K562 (cell line): ENCODE measurements at regions not wholly inside any gene's neighbourhood (a gene's known extent, or its start where the extent isn't known, plus 50 kb on each side); places are given as distances from the start of the nearest gene placed in this dataset.

Experiments used
- ATAC-seq: fragments of 200-7000 bp; cut with Tn5 transposase; 3 replicates; pipeline ENCODE4 v1.9.1; 2020; ENCODE audit warnings: moderate library complexity
- BruUV-seq: library from RNA; stranded (reverse); fragments of 400-500 nt; replicated peaks from 2 replicates; lab custom pipeline; 2021; lab: Mats Ljungman, UMichigan
- CTCF ChIA-PET: fragments of 300-600 bp; formaldehyde crosslinking; extraction: SDS; loops from one replicate; lab custom pipeline; 2021; ENCODE audit warnings: low intra/inter-chr PET ratio; lab: Yijun Ruan, JAX
- POLR2A ChIA-PET: fragments of 300-600, 350-650 bp; sonication (Branson Sonifier 250); formaldehyde crosslinking; extraction: SDS; loops from one replicate; lab custom pipeline; 2021; ENCODE audit warnings: antibody characterized with exemption, inconsistent platforms; lab: Yijun Ruan, JAX
- DNase-seq, 4 experiments: peaks; one replicate each; pipeline versions ENCODE4 v3.0.0 to v3.0.0-alpha.2; 2011 to 2018; ENCODE audit warnings: low spot score in 3 of 4, mixed read lengths in 3 of 4; ENCODE audit errors: extremely low read depth in 1 of 4
- FAIRE-seq: peaks from 2 replicates; lab custom pipeline; 2011; peaks lifted over from hg19 to GRCh38; lab: Jason Lieb, UNC
- H2AFZ ChIP-seq: 2 replicates; pipeline ENCODE4 v1.6.0; 2011; ENCODE audit warnings: low read depth, low read length, control low read depth, inconsistent platforms
- H3K27ac ChIP-seq: fragments of 200-600 bp; 3 replicates; pipeline ENCODE4 v1.8.0; 2011; ENCODE audit warnings: low read depth, mild to moderate bottlenecking, control low read depth, inconsistent platforms, low read length, moderate library complexity, mixed read lengths; ENCODE audit errors: extremely low read depth
- H3K27me3 ChIP-seq, 2 experiments: fragments of 300-600 bp in 1 of 2; 2 replicates in 1 of 2; 3 replicates in 1 of 2; pipeline versions ENCODE4 v1.6.0 to v1.8.0; 2011; ENCODE audit warnings: inconsistent platforms in 2 of 2, low read length in 2 of 2, mild to moderate bottlenecking in 1 of 2, mixed read lengths in 1 of 2, moderate library complexity in 1 of 2; ENCODE audit not compliant: control insufficient read depth in 2 of 2, insufficient read depth in 2 of 2
- H3K36me3 ChIP-seq: fragments of 300-600 bp; 3 replicates; pipeline ENCODE4 v1.8.0; 2011; ENCODE audit warnings: mild to moderate bottlenecking, low read length, inconsistent platforms; ENCODE audit not compliant: control insufficient read depth, insufficient read depth
- H3K4me1 ChIP-seq, 2 experiments: fragments of 200-600 bp in 1 of 2; replicated peaks in 1 of 2; 2 replicates in 1 of 2; 3 replicates in 1 of 2; pipeline versions ENCODE4 v1.5.1 to v1.8.0; 2011; ENCODE audit warnings: inconsistent platforms in 2 of 2, low read length in 2 of 2, mild to moderate bottlenecking in 1 of 2, mixed read lengths in 1 of 2, moderate library complexity in 1 of 2; ENCODE audit not compliant: control insufficient read depth in 2 of 2, insufficient read depth in 2 of 2
- H3K4me2 ChIP-seq: 2 replicates; pipeline ENCODE4 v1.6.1; 2011; ENCODE audit warnings: low read length, control low read depth, inconsistent platforms, mixed read lengths; ENCODE audit not compliant: insufficient read depth
- H3K4me3 ChIP-seq: fragments of 200-600 bp; sonication (generic), shearing (Covaris generic); 2 replicates; pipeline ENCODE4 v1.5.1; 2016; ENCODE audit warnings: control low read depth, inconsistent platforms
- H3K79me2 ChIP-seq: fragments of 200-600 bp; 3 replicates; pipeline ENCODE4 v1.8.0; 2011; ENCODE audit warnings: low read length, inconsistent platforms; ENCODE audit not compliant: control insufficient read depth, insufficient read depth
- H3K9ac ChIP-seq, 2 experiments: 2 replicates each; pipeline versions ENCODE4 v1.6.0 to v1.6.1; 2011; ENCODE audit warnings: low read depth in 2 of 2, low read length in 2 of 2, control low read depth in 1 of 2, inconsistent platforms in 1 of 2, mild to moderate bottlenecking in 1 of 2, mixed read lengths in 1 of 2; ENCODE audit not compliant: insufficient read depth in 1 of 2
- H3K9me1 ChIP-seq: one replicate; pipeline ENCODE4 v1.6.0; 2011; ENCODE audit warnings: inconsistent platforms, mild to moderate bottlenecking, low read length, moderate library complexity; ENCODE audit not compliant: control insufficient read depth, insufficient read depth
- H3K9me3 ChIP-seq: replicated peaks from 2 replicates; pipeline ENCODE4 v1.5.1; 2011; ENCODE audit warnings: low read depth, low read length, inconsistent platforms; ENCODE audit not compliant: control insufficient read depth, insufficient read depth
- H4K20me1 ChIP-seq: replicated peaks from 2 replicates; pipeline ENCODE4 v1.6.1; 2011; ENCODE audit warnings: low read length, inconsistent platforms, mixed read lengths; ENCODE audit not compliant: control insufficient read depth, insufficient read depth
- BMI1 ChIP-seq: fragments of 150-350 bp; IDR thresholded peaks from 2 replicates; pipeline ENCODE4 v1.6.1; 2014; ENCODE audit warnings: low read length
- BRD9 ChIP-seq: fragments of 450-650 bp; IDR thresholded peaks from 2 replicates; pipeline ENCODE4 v1.6.1; 2018; ENCODE audit warnings: low read depth; ENCODE audit not compliant: partially characterized antibody
- EWSR1 ChIP-seq: fragments of 450-650 bp; IDR thresholded peaks from 2 replicates; pipeline ENCODE4 v1.6.1; 2018; ENCODE audit warnings: borderline replicate concordance, mild to moderate bottlenecking, low read depth, moderate library complexity; ENCODE audit not compliant: partially characterized antibody
- JUN ChIP-seq, 2 experiments: sonication (generic) in 1 of 2; formaldehyde crosslinking in 1 of 2; IDR thresholded peaks; 2 replicates each; pipeline versions ENCODE4 v1.6.1 to v1.8.0; 2012 to 2022; ENCODE audit warnings: borderline replicate concordance in 2 of 2, mild to moderate bottlenecking in 2 of 2, improper control_type of control experiment in 1 of 2, low read depth in 1 of 2, low read length in 1 of 2, missing genetic modification reagents in 1 of 2
- JUNB ChIP-seq: fragments of 450-650 bp; formaldehyde crosslinking; conservative IDR thresholded peaks from 2 replicates; pipeline ENCODE4 v1.4.0; 2020; ENCODE audit warnings: mild to moderate bottlenecking
- MTA1 ChIP-seq: fragments of 450-650 bp; IDR thresholded peaks from 2 replicates; pipeline ENCODE4 v1.6.1; 2017; ENCODE audit warnings: borderline replicate concordance
- ZNF175 ChIP-seq: fragments of 200-800 bp; sonication (Bioruptor generic); IDR thresholded peaks from 2 replicates; pipeline ENCODE4 v1.6.1; 2016; ENCODE audit warnings: low read depth, mild to moderate bottlenecking, missing genetic modification characterization, missing compliant biosample characterization
- ZNF354B ChIP-seq: fragments of 250-450 bp; sonication (Bioruptor Pico); IDR thresholded peaks from 2 replicates; pipeline ENCODE4 v1.4.0; 2020
- ZNF584 ChIP-seq: fragments of 200-800 bp; sonication (Bioruptor generic); IDR thresholded peaks from 2 replicates; pipeline ENCODE4 v1.6.1; 2016; ENCODE audit warnings: low read depth, mild to moderate bottlenecking, missing genetic modification characterization, missing compliant biosample characterization
- ZNF830 ChIP-seq: fragments of 250-450 bp; sonication (Bioruptor Pico); IDR thresholded peaks from 2 replicates; pipeline ENCODE4 v1.5.0; 2021; ENCODE audit warnings: mild to moderate bottlenecking
- WGBS: fragments of 100-300 bp; shearing (Covaris generic); methylation state at CpG from one replicate; pipeline ENCODE4 v1.1.6; 2016; ENCODE audit warnings: low coverage, mixed read lengths; ENCODE audit not compliant: insufficient coverage; ENCODE audit errors: missing lambda C conversion rate; 5-methylcytosine and 5-hydroxymethylcytosine counted together
- in situ Hi-C: fragments of 300-500 bp; cut with MboI; formaldehyde crosslinking; loops from 4 replicates; pipeline ENCODE4 v1.15.0; 2018; ENCODE audit warnings: inconsistent platforms, mixed read lengths
- intact Hi-C: fragments of 100-400 bp; cut with micrococcal nuclease; formaldehyde crosslinking; loops from 2 replicates; pipeline ENCODE4 v1.14.2; 2022
- TF ChIP-seq, protein P1 (sequence below): sonication (generic); formaldehyde crosslinking; IDR thresholded peaks from 2 replicates; pipeline ENCODE4 v1.8.0; 2022; ENCODE audit warnings: mild to moderate bottlenecking, missing genetic modification reagents
- TF ChIP-seq, protein P2 (sequence below): fragments of 450-650 bp; conservative IDR thresholded peaks from 2 replicates; pipeline ENCODE4 v1.6.1; 2016; ENCODE audit warnings: missing genetic modification characterization, low read depth, mild to moderate bottlenecking, missing compliant biosample characterization, moderate library complexity

DNA sequence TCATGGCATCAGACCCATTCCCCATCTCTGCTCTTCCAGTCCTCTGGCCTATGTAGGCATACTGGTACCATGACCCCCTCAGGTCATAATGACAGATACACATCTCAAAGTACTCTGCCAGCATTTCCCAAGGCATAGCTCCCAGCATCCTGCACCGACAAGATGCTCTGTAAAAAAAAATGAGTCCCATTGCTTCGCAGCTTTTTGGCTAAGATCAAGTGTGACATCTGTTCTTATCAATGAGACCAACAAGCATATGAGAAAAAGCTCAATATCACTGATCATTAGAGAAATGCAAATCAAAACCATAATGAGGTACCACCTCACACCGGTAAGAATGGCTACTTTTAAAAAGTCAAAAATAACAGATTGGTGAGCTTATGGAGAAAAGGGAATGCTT is 463.9 kb upstream of the PROK2 start:
- TF ChIP-seq, protein P1, sequence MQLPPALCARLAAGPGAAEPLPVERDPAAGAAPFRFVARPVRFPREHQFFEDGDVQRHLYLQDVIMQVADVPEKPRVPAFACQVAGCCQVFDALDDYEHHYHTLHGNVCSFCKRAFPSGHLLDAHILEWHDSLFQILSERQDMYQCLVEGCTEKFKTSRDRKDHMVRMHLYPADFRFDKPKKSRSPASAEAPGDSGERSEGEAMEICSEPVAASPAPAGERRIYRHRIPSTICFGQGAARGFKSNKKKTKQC (CRISPR knock-in tag) = no peak
- TF ChIP-seq ZNF830 (no peak), ZNF354B (CRISPR knock-in tag) (no peak), BMI1 (no peak), MTA1 (no peak), EWSR1 (no peak), ZNF175 (CRISPR knock-in tag) (no peak), JUNB (CRISPR knock-in tag) (no peak), ZNF584 (no peak), BRD9 (no peak), JUN (IDR thresholded peaks at IDR 0.05; ENCODE audit: borderline replicate concordance, low read depth, low read length) (no peak), JUN (CRISPR knock-in tag; IDR thresholded peaks at IDR 0.05; ENCODE audit: borderline replicate concordance) (no peak)
- TF ChIP-seq, protein P2, sequence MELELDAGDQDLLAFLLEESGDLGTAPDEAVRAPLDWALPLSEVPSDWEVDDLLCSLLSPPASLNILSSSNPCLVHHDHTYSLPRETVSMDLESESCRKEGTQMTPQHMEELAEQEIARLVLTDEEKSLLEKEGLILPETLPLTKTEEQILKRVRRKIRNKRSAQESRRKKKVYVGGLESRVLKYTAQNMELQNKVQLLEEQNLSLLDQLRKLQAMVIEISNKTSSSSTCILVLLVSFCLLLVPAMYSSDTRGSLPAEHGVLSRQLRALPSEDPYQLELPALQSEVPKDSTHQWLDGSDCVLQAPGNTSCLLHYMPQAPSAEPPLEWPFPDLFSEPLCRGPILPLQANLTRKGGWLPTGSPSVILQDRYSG (tag) = no peak
- FAIRE-seq (no peak), DNase-seq (no peak), ATAC-seq (no peak)
- Histone ChIP-seq H3K9ac (no peak overlapping the region), H3K36me3 (no peaks in the 10 kb centered on the region), H3K4me3 (no peak overlapping the region), H3K4me1 (no peaks in the 10 kb centered on the region), H3K27me3 (no peaks in the 10 kb centered on the region), H3K27ac (no peak overlapping the region), H3K4me2 (no peak overlapping the region), H3K9me1 (no peaks in the 10 kb centered on the region), H3K9me3 (no peaks in the 10 kb centered on the region), H2AFZ (no peak overlapping the region), H3K79me2 (no peaks in the 10 kb centered on the region), H4K20me1 (no peaks in the 10 kb centered on the region)
- CTCF ChIA-PET = no interaction called here
- in situ Hi-C loops (no loop called here), intact Hi-C loops (no loop called here)
- BruUV-seq = no TSS peak
- POLR2A ChIA-PET = interaction anchor here (0.6 kb wide), 1 partner anchor 135 kb away, joined by 3 read pairs; no protein-coding TSS in a partner anchor
- WGBS = 26% methylated on average over 3 of the region's 3 CpGs
